IPS DF 4.7 (cell line): ENCODE measurements at regions not wholly inside any gene's neighbourhood (a gene's known extent, or its start where the extent isn't known, plus 50 kb on each side); places are given as distances from the start of the nearest gene placed in this dataset.

Experiments used
- DNase-seq: peaks from one replicate; pipeline ENCODE4 v3.0.0-alpha.2; 2013; ENCODE audit warnings: low spot score; ENCODE audit errors: extremely low read depth

DNA sequence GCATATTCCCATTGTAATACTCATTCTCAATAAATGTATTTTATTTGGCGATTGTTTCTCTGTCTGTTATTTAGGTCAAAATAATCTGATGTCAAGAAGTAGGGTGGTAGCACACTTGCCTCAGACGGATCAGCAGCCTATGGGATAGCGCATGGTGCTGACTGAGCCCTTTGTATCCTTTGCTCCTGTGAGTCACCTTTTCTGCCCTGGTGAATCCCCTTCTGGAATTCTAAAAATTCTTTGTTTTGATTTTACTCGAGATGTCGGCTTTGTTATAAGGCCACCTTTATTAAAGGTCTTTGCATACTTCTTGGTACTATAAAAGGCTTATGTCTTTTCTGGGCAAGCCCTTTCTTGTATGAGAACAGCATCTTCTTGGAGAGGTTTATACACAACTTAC, 1187.8 kb downstream of the CDH9 start:
- no peak for DNase-seq

DNA sequence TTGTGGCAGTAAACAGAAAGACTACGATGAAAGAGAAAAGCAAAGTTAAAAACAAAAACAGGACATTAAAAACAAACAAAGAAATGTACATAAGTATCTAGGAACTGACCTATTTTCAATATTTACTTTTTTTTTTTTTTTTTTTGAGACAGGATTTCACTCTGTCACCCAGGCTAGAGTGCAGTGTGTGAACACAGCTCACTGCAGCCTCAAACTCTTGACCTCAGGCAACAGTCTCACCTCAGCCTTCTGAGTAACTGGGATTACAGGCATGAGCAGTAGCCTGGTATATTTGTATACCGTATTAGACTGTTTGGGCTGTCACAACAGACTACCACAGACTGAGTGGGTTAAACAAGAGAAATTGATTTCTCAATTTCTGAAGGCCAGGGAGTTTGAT, 1189.1 kb downstream of the CDH9 start:
- no peak for DNase-seq

DNA sequence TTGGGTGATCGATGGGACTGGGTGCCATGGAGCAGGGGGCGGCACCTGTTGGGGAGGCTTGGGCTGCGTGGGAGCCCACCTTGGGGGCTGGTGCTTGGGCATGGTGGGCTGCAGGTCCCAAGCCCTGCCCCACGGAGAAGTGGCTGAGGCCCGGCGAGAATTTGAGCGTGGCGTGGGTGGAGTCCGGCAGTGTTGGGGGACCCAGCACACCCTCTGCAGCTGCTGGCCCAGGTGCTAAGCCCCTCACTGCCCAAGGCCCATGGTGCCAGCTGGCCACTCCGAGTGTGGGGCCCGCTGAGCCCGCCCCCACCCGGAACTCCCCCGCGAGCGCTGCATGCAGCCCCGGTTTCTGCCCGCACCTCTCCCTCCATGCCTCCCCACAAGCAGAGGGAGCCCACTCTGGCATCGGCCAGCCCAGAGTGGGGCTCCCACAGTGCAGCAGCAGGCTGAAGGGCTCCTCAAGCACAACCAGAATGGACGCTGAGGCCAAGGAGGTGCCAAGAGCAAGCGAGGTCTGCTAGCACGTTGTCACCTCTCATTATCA, 1178.6 kb upstream of the CDH10 start:
- DNase-seq: no peak
